Mucosa of stomach (tissue), 1 donor: ENCODE measurements at regions not wholly inside any gene's neighbourhood (a gene's known extent, or its start where the extent isn't known, plus 50 kb on each side); places are given as distances from the start of the nearest gene placed in this dataset.

Source experiments
- H3K27me3 ChIP-seq: one replicate; pipeline ENCODE4 v1.7.0; 2013; ENCODE audit warnings: mild to moderate bottlenecking, low read length; ENCODE audit not compliant: control insufficient read depth, insufficient read depth
- H3K36me3 ChIP-seq: one replicate; pipeline ENCODE4 v1.7.0; 2013; ENCODE audit warnings: low read length; ENCODE audit not compliant: control insufficient read depth, insufficient read depth
- H3K4me1 ChIP-seq: one replicate; pipeline ENCODE4 v1.7.0; 2013; ENCODE audit warnings: mild to moderate bottlenecking, low read length; ENCODE audit not compliant: control insufficient read depth, insufficient read depth
- H3K4me3 ChIP-seq: one replicate; pipeline ENCODE4 v1.7.0; 2013; ENCODE audit warnings: low read length
- H3K9ac ChIP-seq: one replicate; pipeline ENCODE4 v1.7.0; 2013; ENCODE audit warnings: mild to moderate bottlenecking, low read length, moderate library complexity
- H3K9me3 ChIP-seq: one replicate; pipeline ENCODE4 v1.7.0; 2013; ENCODE audit warnings: mild to moderate bottlenecking, low read length, moderate library complexity; ENCODE audit not compliant: control insufficient read depth
- donor health status: Pancreatic carcinoma.

DNA sequence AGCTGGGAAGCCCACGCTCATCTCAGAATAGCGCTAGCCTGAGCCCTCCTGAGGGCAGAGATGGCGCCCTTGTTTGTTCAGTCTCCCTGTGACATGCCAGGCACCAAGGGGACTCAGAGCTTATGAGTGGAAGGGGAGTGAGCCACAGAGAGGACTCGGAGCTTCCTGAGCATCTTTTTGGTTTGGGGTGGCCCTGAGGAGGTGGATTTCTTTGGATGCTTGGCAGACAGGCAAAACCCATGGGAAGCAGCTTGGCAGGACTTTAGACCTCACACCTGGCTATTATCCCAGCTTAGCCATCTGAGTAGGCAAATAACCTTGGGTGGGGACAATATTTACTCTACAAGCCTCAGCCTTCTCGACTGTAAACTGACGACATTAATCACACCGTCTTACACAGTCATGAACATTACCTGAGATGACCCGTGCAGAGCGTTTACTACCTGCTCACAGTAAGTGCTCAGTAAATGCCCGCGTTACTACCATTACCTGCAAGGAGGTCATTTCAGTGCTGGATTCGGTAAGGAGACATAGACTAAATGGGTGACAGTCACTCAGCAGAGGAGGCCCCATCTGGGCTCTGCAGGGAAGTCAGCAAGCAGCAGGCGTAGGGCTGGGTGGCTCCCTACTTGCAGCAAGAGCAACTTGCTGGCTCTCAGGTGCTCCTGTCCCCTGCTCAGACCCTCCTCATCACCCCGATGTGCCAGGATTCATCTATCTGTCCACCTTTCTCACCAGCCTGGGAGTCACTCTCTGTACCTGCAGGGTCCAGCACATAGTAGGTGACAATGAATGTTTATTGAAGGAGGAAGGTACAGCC lies 54.9 kb downstream of the KLHDC7A start:
- Histone ChIP-seq H3K27me3 (peaks cover 4% of the 10 kb centered on the region), H3K9me3 (no peaks in the 10 kb centered on the region), H3K36me3 (no peaks in the 10 kb centered on the region), H3K9ac (no peak overlapping the region), H3K4me1 (peaks cover 61% of the 10 kb centered on the region), H3K4me3 (no peak overlapping the region)

DNA sequence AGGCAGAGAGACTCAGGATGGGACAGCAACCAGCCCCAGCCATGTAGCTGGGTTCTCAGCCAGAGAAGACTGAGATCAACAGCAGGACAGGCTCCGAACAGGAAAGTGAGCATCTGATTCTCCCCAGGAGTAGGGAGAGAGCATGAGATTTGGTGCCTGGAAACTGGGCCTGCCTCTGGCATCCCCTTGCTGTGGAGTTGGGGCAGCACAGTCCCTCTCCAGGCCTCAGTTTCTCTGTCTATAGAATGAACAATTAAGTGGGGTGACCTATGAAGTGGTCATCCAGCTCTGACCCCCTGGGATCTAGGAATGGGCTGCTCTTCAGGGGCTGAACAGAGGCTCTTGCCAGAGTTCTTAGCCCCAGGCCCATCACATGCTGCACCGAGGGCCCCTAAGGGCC lies 55.6 kb downstream of the KLHDC7A start:
- Histone ChIP-seq H3K27me3 (peaks cover 4% of the 10 kb centered on the region), H3K36me3 (no peaks in the 10 kb centered on the region), H3K4me1 (peaks cover 54% of the 10 kb centered on the region), H3K9ac (no peak overlapping the region), H3K4me3 (no peak overlapping the region), H3K9me3 (no peaks in the 10 kb centered on the region)

DNA sequence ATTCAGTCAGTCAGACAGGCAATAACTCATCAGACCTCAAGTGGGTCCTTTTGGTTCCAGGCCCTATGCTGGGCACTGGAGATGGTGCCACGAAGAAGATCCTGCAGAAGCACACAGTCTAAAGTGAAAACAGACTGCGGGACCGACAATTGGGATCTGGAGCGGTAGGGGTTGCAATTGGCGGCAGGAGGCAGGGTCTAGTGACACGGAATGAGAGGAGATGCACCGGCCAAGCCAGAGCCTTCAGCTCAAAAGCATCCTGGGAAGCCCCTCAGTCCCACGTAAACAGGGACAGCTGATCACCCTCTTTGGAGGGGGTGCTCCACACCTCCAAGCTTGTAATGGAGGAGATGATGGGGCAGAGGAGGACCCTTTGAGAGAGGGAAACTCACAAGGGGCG lies 56.2 kb downstream of the KLHDC7A start:
- H3K9me3 ChIP-seq: no peaks in the 10 kb centered on the region
- no peak overlapping the region for H3K9ac ChIP-seq
- H3K4me1 ChIP-seq: peaks cover 48% of the 10 kb centered on the region
- H3K4me3 ChIP-seq: no peak overlapping the region
- peaks cover 4% of the 10 kb centered on the region for H3K27me3 ChIP-seq
- no peaks in the 10 kb centered on the region for H3K36me3 ChIP-seq

DNA sequence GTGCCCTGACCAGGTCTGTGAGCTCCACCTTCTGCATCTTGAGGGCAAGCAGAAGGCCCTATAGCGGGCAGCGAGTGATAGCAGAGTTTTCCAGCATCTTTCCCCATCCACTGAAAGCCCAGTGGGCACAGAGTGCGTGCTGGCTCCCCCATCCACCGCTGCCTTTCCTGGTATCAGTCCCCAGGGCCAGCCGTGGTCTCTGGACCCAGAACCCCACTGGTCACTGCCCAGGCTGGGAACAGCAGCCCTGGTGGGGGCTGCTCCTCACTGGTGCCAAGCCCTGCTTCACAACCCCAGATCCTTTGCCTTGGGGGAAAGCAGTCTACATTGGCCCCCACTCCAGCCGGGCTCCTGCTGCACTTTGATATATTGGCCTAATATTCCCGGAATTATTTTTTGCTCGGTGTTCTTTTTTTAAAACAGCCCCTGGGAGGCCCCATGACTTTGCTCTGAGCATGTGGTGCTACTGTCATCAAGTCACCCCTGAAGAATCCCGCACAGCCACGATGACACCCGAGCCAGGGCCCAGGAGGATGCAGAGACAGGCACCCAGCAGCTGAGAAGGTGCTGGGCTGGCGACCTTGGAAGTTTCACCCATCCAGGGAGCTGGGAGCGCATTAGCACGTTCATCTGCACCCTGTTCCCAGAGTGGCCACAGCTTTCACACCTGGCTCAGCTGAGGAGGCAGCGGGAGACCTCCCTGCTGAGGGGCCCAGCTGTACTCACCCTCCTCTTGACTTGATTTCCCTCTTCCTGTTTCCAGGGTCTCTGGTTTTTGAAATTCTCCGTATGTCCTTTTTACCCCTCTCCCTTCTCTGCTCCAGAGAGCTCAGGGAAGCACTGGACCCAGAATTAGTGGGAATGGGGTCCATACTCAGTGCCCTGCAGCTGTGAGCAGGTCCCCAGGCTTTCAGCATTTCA lies 56.9 kb downstream of the KLHDC7A start:
- H3K27me3 ChIP-seq: peaks cover 6% of the 10 kb centered on the region
- no peaks in the 10 kb centered on the region for H3K9me3 ChIP-seq
- H3K9ac ChIP-seq: no peak overlapping the region
- no peaks in the 10 kb centered on the region for H3K36me3 ChIP-seq
- H3K4me1 ChIP-seq: peaks cover 41% of the 10 kb centered on the region
- no peak overlapping the region for H3K4me3 ChIP-seq

DNA sequence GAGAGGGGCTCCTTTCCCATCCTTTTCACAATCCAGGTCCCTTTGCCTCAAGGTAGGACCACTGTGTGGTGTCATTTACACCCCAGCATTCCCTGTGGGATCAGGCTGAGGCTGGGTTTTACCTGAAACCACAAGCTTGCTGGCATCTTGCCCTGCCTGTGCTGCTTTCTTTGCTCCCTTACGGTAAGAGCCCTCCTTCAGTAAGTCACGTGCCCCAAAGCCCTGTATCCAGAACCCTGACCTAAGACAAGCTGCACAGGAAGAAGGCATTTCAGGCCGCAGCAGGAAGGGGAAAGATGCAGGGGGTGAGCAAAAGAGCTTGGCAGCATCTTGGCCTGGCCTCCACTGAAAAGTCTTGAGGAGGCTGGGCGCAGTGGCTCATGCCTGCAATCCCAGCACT lies 58.4 kb downstream of the KLHDC7A start:
- peaks cover 8% of the 10 kb centered on the region for H3K27me3 ChIP-seq
- no peak overlapping the region for H3K9ac ChIP-seq
- H3K4me3 ChIP-seq: no peak overlapping the region
- no peaks in the 10 kb centered on the region for H3K9me3 ChIP-seq
- H3K36me3 ChIP-seq: no peaks in the 10 kb centered on the region
- peaks cover 28% of the 10 kb centered on the region for H3K4me1 ChIP-seq

DNA sequence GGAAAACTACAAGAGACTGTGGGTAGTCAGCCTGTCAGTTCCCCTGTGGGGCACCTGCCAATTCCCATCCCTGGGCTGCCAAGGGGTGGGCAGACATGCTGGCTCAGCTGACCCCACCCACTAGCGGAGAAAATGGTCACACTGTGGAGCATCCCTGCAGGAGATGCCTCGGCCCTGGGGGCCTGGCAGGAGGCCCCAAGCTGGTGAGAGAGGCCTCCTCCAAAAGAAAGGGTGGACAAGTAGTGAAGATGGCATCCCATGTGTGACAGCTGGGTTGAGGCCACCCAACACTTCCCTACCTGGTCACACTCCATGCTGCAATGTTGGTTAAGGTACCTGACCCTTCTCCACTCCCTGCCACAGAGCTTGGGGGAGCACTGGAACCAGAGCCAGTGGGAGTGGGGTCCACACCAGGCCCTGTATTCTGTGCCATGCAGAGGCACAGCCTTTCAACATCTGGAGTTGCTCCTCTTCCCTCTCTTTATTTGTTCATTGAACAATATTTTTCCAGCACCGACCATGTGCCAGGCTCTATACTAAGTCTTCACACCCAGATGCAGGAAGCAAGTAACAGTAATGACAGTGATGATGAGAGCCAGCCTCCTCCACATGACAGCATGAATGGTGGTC lies 59.5 kb downstream of the KLHDC7A start:
- H3K4me3 ChIP-seq: no peak overlapping the region
- H3K4me1 ChIP-seq: peaks cover 19% of the 10 kb centered on the region
- H3K9me3 ChIP-seq: no peaks in the 10 kb centered on the region
- H3K36me3 ChIP-seq: no peaks in the 10 kb centered on the region
- no peak overlapping the region for H3K9ac ChIP-seq
- peaks cover 8% of the 10 kb centered on the region for H3K27me3 ChIP-seq

DNA sequence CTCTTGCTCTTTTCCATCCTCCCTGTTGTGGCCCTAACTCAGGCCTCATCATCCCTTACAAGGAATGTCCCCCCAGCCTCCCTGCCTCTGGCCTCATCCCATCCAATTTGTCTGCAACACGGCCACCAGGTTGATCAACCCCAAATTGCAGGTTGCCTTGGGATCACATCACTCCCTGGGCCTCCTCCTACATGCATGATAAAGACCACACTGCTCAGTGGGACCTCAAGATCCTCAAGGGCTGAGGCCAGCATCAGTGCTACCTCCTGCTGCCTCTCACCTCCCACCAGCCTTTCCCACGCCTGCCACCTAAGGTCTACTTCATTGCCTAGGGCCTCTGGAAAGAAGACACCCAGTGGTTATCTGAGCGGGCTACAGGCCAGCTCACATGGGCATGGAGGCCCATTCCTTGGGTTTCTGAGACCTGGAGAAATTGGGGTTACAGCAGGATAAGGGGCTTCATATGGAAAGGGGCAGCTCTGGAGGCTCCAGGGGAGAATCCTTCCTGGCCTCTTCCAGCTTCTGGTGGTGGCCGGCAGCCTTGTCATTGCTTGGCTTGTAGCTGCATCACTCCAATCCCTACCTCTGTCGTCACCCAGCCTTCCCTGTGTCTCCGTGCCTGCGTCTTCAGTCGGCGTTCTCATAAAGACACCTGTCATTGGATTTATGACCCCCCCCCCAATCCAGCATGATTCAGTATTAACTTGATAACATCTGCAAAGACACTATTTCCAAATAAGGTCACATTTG lies 60.5 kb downstream of the KLHDC7A start:
- no peaks in the 10 kb centered on the region for H3K36me3 ChIP-seq
- peaks cover 10% of the 10 kb centered on the region for H3K4me1 ChIP-seq
- no peaks in the 10 kb centered on the region for H3K9me3 ChIP-seq
- H3K27me3 ChIP-seq: peaks cover 11% of the 10 kb centered on the region
- no peak overlapping the region for H3K9ac ChIP-seq
- H3K4me3 ChIP-seq: no peak overlapping the region

DNA sequence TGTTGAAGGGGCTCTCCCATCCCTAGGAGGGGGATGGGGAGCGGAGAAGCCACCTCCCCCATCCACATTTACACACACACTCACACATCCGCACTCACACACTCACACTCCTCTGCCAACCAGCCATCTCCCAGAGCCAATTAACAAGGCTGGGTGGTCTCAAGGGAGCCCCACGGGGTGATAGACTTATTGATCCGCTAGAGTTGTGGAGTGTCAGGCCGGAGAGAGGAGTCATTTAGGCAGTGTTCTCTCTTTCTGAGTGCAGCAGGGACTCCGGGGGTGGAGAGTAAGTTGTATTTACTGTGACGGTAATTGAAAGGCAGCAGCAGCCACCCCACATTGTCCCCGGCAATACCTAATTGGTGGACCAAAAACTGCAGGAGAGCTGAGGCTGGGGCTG lies 61.6 kb downstream of the KLHDC7A start:
- Histone ChIP-seq H3K36me3 (no peaks in the 10 kb centered on the region), H3K9me3 (no peaks in the 10 kb centered on the region), H3K4me1 (peaks cover 7% of the 10 kb centered on the region), H3K27me3 (peaks cover 13% of the 10 kb centered on the region), H3K4me3 (no peak overlapping the region), H3K9ac (no peak overlapping the region)

DNA sequence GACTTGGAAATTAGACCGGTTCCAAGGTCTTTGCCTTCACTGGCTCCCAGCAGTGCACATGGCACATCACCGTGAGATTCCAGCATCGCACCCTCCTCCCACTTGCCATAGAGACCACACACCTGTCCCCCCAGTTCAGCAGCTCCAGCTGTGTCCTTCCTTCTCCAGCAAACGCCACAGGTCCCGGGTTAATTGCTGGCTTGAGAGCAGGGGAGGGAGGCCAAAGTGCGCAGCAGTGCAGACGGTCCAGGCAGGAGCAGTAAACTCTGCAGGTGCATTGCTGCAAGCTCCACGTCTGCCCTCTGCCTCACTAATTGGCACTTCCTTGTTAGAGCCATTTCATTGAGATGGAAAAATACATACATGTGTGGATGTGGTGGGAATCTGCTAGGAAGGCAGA lies 65.3 kb downstream of the KLHDC7A start:
- no peak overlapping the region for H3K4me3 ChIP-seq
- no peak overlapping the region for H3K9ac ChIP-seq
- no peaks in the 10 kb centered on the region for H3K4me1 ChIP-seq
- no peaks in the 10 kb centered on the region for H3K9me3 ChIP-seq
- H3K36me3 ChIP-seq: no peaks in the 10 kb centered on the region
- peaks cover 21% of the 10 kb centered on the region for H3K27me3 ChIP-seq

DNA sequence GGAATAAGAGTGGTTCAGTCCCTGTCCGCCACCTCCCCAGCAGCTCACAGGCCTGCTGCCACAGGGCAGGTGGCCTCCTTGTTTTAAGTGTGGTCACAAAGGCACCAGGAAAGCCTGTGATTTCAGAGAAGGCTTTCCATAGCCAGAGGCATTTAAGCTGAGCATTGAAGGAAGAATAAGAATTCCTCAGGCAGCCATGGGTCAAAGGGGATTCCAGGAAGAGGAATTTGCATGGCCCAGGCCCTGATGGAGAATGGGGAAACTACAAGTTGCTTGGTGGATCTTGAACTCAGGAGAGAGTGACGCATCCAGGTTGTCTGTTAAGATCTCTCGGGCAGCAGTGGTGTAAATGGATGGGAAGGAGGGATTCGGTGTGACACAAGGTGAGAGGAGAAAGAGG lies 66.7 kb downstream of the KLHDC7A start:
- Histone ChIP-seq H3K9me3 (no peaks in the 10 kb centered on the region), H3K27me3 (peaks cover 19% of the 10 kb centered on the region), H3K4me3 (no peak overlapping the region), H3K9ac (no peak overlapping the region), H3K36me3 (no peaks in the 10 kb centered on the region), H3K4me1 (no peaks in the 10 kb centered on the region)

DNA sequence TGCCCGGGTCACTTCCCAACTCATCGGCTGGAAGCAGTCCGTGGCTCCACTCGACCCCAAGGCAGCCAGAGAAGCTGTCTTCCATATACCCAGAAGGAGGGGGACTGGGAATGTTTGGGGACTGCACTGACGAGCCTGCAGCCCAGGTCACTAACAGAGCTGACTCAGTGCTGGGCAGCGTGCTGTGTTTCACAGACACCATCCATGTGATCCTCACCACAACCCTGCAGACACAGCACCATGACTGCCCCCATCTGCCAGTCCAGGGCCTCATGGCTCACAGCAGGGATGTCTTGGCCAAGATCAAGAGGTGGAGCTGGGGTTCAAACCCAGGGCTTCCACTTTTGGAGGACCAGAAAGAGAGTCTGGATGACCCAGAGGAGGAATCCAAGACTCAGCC lies 67.9 kb downstream of the KLHDC7A start:
- Histone ChIP-seq H3K4me3 (no peak overlapping the region), H3K9me3 (no peaks in the 10 kb centered on the region), H3K9ac (no peak overlapping the region), H3K4me1 (no peaks in the 10 kb centered on the region), H3K27me3 (peaks cover 13% of the 10 kb centered on the region), H3K36me3 (no peaks in the 10 kb centered on the region)
